Right lobe of liver (tissue), 6 donors: ENCODE measurements at regions not wholly inside any gene's neighbourhood (a gene's known extent, or its start where the extent isn't known, plus 50 kb on each side); places are given as distances from the start of the nearest gene placed in this dataset.
A peak's percentile ranks its signal among the peaks of the same experiment; 100 is the strongest.

ENCODE experiments used
- ATAC-seq, 4 donors: fragments of 200-7000 bp; cut with Tn5 transposase; one replicate each; pipeline ENCODE4 v1.9.1; 2020; ENCODE audit warnings: mild to moderate bottlenecking in 4 of 4, moderate library complexity in 4 of 4
- DNase-seq, 3 donors: peaks; one replicate each; pipeline ENCODE4 v3.0.0-alpha.2; 2020
- H3K27ac ChIP-seq, 3 donors: fragments of 200-600 bp; one replicate each; pipeline ENCODE4 v1.8.0; 2022
- H3K27me3 ChIP-seq, 2 donors: fragments of 200-600 bp; one replicate each; pipeline ENCODE4 v1.8.0; 2022
- H3K36me3 ChIP-seq, 4 donors: fragments of 200-600 bp; sonication (generic) in 1 of 4; one replicate each; pipeline versions ENCODE4 v1.5.1 to v1.8.0; 2017 to 2022; ENCODE audit warnings: control low read depth in 1 of 4
- H3K4me1 ChIP-seq, 4 donors: fragments of 200-600 bp; sonication (generic) in 1 of 4; one replicate each; pipeline versions ENCODE4 v1.5.1 to v1.8.0; 2017 to 2022; ENCODE audit warnings: control low read depth in 1 of 4
- H3K4me3 ChIP-seq, 3 donors: fragments of 200-600 bp; one replicate each; pipeline ENCODE4 v1.8.0; 2022
- H3K9me3 ChIP-seq, 4 donors: fragments of 200-600 bp; sonication (generic) in 1 of 4; one replicate each; pipeline versions ENCODE4 v1.5.1 to v1.8.0; 2017 to 2022; ENCODE audit warnings: control low read depth in 1 of 4
- CTCF ChIP-seq, 4 donors: fragments of 200-600 bp in 3 of 4; fragments of 450-650 bp in 1 of 4; IDR thresholded peaks; one replicate each; pipeline versions ENCODE4 v1.5.1 to v1.8.0; 2016 to 2022; ENCODE audit warnings: antibody characterized with exemption in 4 of 4, mild to moderate bottlenecking in 2 of 4
- POLR2A ChIP-seq: fragments of 450-650 bp; IDR thresholded peaks from one replicate; pipeline ENCODE4 v1.6.1; 2017; ENCODE audit warnings: antibody characterized with exemption, mild to moderate bottlenecking
- WGBS: methylation state at CpG from one replicate; pipeline ENCODE4 v1.1.6; 2018; ENCODE audit warnings: low coverage, low lambda C conversion rate; ENCODE audit not compliant: insufficient coverage; ENCODE audit errors: missing lambda C conversion rate; 5-methylcytosine and 5-hydroxymethylcytosine counted together
- intact Hi-C, 2 donors: fragments of 100-400 bp; cut with DNase I; formaldehyde crosslinking; loops; one replicate each; pipeline versions ENCODE4 v1.11.2 to v1.14.1; 2022
- donor health status: DM: no; HTN: yes; CAD: no.
- donor health status: DM: no; HTN: no; CAD: no.
- donor health status: DM: no; HTN: no; CAD: no.
- donor health status: DM: no; HTN: yes; CAD: no.
- donor health status: DM: no; HTN: yes; CAD: no.

GRCh38 chr1:102566182-102566581 is 542.1 kb downstream of the COL11A1 start:
- Histone ChIP-seq H3K27ac (no peak overlapping the region), H3K4me1 (no peaks in the 10 kb centered on the region), H3K4me3 (no peak overlapping the region), H3K9me3 (no peaks in the 10 kb centered on the region), H3K27me3 (no peaks in the 10 kb centered on the region), H3K36me3 (no peaks in the 10 kb centered on the region)
- intact Hi-C loops = no loop called here
- no peak for TF ChIP-seq CTCF (IDR thresholded peaks at IDR 0.05)
- TF ChIP-seq POLR2A = no peak
- DNase-seq (no peak), ATAC-seq (no peak)

- no peaks in the 10 kb centered on the region for H3K36me3 ChIP-seq
- 29% methylated on average over 1 of the region's 1 CpG for WGBS
- no peak overlapping the region for H3K27ac ChIP-seq
- ATAC-seq (no peak), DNase-seq (no peak)
- H3K4me3 ChIP-seq = no peak overlapping the region
- TF ChIP-seq CTCF (IDR thresholded peaks at IDR 0.05) = no peak
- H3K9me3 ChIP-seq = no peaks in the 10 kb centered on the region
- no peaks in the 10 kb centered on the region for H3K4me1 ChIP-seq
- no peaks in the 10 kb centered on the region for H3K27me3 ChIP-seq
- intact Hi-C loops = no loop called here
These were observed 545.9 kb downstream of the COL11A1 start for GRCh38 chr1:102562380-102562779.

GRCh38 chr1:102550729-102551384 is 554.1 kb upstream of the OLFM3 start:
- H3K27ac ChIP-seq = no peak overlapping the region
- TF ChIP-seq POLR2A (no peak), CTCF (IDR thresholded peaks at IDR 0.05) (peak in 3 of 4 donors; percentile 9 to 16 (median 16))

GRCh38 chr1:102546251-102546650 is 549.5 kb upstream of the OLFM3 start:
- intact Hi-C loops = no loop called here
- ATAC-seq = no peak
- Histone ChIP-seq H3K27me3 (no peaks in the 10 kb centered on the region), H3K27ac (no peak overlapping the region), H3K36me3 (no peaks in the 10 kb centered on the region), H3K9me3 (no peaks in the 10 kb centered on the region), H3K4me3 (no peak overlapping the region), H3K4me1 (no peaks in the 10 kb centered on the region)
- no peak for DNase-seq
- TF ChIP-seq CTCF (IDR thresholded peaks at IDR 0.05) (no peak), POLR2A (no peak)
- WGBS = 56% methylated on average over 2 of the region's 2 CpGs

More at GRCh38 chr1:102550729-102551384, 554.1 kb upstream of the OLFM3 start:
- ATAC-seq = no peak
- no peaks in the 10 kb centered on the region for H3K4me1 ChIP-seq
- H3K27me3 ChIP-seq = no peaks in the 10 kb centered on the region
- no peaks in the 10 kb centered on the region for H3K9me3 ChIP-seq
- H3K4me3 ChIP-seq = no peak overlapping the region
- peak in 1 of 3 donors; percentile 21 for DNase-seq
- no peaks in the 10 kb centered on the region for H3K36me3 ChIP-seq
- WGBS = 45% methylated on average over 2 of the region's 2 CpGs
- intact Hi-C loops = no loop called here
